TTC549 (cell line): ENCODE measurements at regions not wholly inside any gene's neighbourhood (a gene's known extent, or its start where the extent isn't known, plus 50 kb on each side); places are given as distances from the start of the nearest gene placed in this dataset.
"Not testable (repeated sequence)": the region's sequence is repeated elsewhere in the genome, so short reads cannot be mapped to it uniquely, and the experiment has no call there.

Experiments
- FAIRE-seq: peaks from 2 replicates; lab custom pipeline; 2012; peaks lifted over from hg19 to GRCh38; lab: Jason Lieb, UNC

DNA sequence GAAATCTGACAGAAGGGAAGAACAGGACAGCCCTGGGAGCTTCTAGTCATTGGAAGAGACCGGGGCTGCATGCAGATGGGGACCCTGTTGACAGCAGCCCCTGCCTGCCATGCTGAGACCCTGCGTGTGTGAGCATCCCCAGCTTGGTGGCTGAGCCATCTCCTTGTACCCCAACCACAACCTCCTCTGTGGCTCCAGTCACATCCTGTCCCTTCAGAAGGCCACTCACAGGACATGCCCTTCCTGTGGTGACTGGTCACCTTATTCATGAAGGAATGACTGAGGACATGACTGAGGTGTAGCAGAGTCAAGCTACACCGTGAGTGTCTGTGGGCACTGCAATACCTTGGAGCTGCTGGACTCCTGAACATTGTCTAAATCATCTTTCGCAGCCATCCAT, 141.8 kb upstream of the ERRFI1 start:
- FAIRE-seq, result no peak

DNA sequence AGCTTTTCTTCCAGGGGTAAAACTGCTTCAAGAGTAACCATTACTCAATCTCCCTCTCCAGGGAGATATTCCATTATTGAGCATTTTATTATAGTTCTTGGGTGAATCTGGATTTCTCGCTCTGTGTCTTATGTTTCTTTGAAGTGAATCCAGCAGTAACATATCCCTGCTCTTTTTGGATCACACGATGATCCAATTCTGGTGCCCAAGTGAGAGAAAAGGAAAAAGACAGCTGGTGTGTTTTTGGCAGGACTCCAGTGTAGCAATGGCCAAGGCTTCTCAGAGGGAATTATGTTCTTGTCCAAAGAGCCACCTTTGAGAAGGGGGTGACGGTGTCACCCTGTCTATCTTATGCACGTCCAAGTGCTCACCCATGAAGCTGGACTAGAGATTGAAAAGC, 140.3 kb upstream of the ERRFI1 start:
- no peak for FAIRE-seq

DNA sequence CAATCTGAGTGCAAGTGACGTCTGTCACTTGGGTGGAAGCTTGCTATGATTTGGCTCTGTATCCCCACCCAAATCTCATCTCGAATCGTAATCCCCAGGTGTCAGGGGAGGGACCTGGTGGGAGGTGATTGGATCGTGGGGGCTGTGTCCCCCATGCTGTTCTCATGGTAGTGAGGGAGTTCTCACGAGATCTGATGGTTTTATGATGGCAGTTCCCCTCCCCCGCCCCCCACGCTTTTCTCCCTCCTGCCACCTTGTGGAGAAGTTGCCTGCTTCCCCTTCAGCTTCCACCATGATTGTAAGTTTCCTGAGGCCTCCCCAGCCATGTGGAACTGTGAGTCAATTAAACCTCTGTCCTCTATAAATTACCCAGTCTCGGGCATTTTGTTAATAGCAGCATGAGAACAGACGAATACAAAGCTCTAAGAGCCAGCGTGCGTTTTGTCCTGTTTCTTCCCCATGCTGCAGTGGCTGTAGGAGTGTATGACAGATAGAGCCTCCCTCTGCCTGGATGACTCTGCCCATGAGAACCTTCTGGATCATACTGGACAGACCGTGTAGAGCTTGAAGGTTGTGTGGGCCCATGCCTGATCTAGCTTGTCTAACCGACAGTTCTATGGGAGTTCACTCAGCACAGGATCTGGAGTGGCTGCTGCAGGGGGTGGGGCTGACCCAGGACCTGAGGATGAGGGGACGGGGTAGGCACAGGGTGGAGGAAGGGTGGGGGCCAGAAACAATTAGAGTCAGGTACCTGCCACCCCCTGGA, 139.7 kb upstream of the ERRFI1 start:
- no peak for FAIRE-seq

DNA sequence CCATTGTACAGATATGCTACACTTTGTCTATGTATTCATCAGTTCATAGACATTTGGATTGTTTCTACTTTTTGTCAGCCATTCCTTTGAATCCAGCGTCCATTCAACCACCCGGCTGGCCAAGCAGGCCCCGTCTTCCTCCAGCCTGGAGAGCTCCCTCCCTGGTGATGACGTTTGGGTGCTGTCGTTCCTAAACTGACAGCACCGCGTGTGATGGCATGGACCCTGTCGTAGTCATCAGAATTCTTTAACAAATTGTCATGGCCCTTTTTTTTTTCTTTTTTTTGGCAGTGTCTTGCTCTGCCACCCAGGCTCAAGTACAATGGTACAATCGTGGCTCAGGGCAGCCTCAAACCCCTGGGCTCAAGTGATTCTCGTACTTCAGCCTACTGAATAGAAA, 138.6 kb upstream of the ERRFI1 start:
- FAIRE-seq, result no peak

DNA sequence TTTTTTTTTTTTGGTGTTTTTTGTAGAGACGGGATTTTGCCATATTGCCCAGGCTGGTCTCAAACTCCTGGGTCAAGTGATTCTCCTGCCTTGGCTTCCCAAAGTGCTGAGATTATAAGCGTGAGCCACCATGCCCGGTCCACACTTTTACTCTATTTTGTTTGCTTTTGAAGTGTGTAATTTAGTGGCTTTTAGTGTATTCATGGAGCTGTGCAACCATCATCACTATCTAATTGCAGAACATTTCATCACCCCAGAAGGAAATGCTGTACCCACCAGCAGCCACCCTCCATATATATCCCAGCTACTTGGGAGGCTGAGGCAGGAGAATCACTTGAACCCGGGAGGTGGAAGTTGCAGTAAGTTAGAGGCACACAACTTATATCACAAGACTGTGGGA, 136.9 kb upstream of the ERRFI1 start:
- FAIRE-seq, result no peak

DNA sequence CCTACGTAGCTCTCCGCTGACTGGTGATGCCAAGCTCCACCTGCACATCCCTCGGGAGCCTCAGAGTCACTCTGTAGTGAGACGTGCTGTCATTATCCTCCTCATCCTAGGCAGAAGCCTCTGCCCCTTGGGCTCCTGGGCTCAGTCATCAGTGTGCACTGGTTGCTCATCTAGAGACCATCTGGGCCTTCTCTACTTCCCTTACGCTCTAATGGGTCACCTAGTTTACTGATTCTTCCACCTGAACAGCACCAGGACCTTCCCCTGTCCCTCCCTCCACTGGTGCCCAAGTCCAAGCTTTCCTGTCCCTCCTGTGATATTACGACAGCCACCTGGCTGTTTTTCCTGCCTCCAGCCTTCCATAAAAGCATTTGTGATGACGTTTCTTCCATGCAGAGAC, 136.1 kb upstream of the ERRFI1 start:
- no peak for FAIRE-seq

DNA sequence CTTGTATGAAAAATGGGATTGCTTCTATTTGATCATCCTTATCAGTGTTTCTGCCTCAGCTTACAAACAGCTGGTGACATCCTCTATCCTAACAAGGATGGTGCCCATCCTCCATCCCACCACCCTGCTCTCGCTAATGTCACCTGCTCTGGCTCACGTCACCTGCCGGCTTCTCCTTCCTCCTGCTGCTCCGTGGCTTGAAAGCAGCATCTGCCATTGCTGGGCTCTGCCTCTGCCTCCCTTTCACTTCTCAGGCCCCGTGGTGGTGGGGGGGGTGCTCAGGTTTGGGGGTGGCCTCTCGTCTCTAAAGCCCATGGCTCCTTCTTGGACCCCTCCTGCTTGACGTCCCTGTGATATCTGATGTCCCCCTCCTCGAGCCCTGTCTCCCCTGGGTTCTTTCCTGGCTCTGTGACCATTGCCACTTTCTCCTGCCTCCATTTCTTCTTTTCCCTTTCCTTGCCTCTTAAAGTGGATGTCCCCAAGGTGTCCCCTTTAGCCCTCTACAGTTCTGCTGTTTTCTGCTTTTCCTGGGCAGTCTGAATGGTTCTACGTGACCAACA, 135.5 kb upstream of the ERRFI1 start:
- no peak for FAIRE-seq

DNA sequence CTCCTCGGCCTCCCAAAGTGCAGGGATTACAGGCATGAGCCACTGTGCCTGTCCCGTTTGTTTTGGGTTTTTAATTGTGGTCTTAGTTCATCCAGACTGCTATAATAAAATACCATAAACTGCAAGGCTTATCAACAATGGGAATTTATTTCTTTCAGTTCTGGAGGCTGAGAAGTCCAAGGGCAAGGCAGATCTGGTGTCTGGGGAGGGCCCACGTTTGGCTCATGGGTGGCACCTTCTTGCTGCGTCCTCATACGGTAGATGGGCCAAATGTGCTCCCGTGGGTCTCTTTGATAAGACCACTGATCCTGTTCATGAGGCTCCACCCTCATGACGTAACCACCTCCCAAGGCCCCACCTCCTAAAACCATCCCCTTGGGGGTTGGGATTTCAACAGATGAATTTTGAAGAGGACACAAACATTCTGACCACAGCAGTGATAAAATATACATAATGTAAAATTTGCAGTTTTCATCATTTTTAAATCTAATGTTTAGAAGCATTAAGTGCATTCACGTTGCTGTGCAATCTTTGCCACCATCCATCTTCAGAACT, 133.4 kb upstream of the ERRFI1 start:
- no peak for FAIRE-seq

DNA sequence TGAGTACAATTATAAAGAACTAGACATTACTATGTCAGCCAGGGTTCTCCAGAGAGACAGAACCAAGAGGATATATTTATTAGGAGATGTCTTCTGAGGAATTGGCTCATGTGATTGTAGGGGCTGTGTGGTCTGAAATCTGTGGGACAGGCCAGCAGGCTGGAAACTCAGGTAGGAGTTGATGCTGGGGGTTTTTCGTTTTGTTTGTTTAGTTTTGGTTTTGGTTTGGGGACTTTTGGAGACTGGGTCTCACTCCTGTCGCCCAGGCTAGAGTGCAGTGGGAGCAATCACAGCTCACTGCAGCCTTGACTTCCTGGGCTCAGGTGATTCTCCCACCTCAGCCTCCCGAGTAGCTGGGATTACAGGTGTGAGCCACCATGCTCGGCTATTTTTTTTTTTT, 132.9 kb upstream of the ERRFI1 start:
- no peak for FAIRE-seq

DNA sequence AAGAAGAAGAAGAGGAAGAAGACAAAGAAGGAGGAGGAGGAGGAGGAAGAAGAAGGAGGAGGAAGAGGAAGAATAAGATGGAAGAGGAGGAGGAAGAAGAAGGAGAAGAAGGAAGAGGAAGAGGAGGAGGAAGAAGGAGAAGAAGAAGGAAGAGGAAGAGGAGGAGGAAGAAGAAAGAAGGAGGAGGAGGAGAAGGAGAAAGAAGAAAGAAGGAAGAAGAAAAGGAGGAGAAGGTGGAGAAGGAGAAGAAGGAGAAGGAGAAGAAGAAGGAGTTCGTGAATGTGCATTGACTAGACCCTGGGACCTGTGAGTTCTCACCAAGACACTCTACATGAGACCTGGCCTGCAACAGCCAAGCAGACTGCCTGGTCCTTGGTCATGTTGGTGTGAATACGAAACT, 131.7 kb upstream of the ERRFI1 start:
- no peak for FAIRE-seq

DNA sequence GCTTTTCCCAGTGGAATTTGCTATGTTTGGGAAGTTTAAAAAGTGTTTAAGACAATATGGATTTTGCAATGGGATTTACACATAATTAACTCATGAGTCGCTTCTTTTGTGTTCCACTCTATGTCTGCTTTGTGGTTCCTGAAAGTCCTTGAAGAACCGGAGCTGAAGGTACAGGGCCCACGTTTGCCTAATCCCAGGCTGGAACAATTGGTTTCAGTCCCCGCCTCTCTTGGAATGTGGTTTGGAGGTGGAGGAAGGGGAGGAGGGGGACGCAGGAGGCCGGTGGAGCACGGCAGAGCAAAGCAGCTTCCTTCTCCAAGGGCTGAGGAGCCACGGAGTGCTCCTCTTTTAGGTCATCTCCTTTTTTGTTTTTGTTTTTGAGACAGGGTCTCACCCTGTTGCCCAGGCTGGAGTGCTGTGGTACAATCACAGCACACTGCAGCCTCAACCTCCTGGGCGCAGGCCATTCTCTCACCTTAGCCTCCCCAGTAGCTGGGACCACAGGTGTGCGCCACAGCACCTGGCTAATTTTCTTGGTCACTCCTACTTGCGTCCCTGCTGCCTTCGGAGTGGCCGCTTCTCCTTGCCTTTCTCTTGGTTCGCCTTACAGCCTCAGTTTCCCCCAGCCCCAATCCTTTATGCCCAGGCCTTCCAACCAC, 129.5 kb upstream of the ERRFI1 start:
- FAIRE-seq, result no peak

DNA sequence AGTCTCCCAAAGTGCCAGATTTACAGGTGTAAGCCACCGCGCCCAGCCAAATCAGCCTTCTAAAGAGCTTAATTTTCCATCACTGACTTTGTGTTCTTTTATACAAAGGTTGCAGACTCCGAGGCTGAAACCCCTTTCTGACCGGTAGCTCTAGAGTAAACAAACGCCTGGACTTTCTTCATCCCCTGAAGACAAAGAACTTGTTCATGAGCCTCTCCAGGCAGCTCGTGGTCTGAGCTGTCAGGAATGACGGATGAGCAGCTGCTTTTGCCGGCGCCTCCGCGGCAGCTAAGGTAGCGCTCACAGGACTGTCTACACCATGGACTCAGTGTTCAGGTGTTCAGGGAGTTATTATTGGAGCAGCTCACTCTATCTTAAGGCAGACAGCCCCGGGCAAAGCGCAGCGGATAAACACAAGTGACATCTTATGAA, 128.5 kb upstream of the ERRFI1 start:
- no peak for FAIRE-seq

DNA sequence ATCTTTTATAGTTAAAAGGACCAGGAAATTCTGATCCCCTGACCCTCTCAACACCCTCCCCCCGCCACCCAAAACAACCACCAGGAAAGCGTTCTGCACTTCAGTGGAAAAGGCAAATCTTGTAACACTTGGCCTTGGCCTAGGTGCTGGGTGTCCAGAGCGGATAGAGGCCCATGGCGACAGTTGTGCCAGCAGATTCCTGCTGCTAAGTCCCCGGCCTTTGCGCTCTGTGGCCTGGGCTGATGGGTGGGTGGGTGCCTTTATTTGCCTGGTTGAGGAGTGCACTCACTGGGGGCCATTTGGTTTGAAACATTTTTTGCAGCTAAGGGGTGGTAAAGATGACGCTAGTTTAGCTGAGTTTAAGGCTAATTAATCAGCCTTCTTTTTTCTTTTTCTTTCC, 127.9 kb upstream of the ERRFI1 start:
- no peak for FAIRE-seq

DNA sequence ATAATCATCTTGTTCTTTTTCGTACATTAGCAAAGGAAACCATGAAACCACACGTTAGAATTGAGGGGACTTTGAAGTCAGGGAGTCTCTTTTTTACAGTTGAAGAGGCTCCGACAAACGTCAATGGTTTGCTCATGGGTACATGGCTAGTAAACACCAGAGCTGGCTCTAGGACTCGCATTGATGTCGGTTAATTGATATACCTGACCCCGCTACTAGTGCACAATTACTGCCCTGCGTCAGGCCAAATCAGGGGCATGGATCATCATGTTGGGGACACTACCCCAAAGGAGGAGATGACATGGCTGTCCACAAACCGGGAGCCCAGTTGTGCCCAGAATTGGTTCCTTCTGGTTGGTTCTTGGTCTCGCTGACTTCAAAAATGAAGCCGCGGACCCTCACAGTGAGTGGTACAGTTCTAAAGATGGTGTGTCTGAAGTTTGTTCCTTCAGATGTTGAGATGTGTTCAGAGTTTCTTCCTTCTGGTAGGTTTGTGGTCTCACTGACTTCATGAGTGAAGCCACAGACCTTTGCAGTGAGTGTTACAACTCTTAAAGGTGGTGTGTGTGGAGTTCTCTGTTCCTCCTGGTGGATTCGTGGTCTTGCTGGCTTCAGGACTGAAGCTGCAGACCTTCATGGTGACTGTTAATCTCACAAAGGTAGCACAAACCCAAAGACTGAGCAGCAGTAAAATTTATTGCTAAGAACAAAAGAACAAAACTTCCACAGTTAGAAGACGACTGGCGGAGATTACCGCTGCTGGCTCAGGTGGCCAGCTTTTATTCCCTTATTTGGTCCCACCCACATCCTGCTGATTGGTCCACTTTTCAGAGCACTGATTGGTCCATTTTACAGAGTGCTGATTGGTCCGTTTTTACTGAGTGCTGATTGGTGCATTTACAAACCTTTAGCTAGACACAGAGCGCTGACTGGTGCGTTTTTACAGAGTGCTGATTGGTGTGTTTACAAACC, 126.9 kb upstream of the ERRFI1 start:
- no peak for FAIRE-seq

DNA sequence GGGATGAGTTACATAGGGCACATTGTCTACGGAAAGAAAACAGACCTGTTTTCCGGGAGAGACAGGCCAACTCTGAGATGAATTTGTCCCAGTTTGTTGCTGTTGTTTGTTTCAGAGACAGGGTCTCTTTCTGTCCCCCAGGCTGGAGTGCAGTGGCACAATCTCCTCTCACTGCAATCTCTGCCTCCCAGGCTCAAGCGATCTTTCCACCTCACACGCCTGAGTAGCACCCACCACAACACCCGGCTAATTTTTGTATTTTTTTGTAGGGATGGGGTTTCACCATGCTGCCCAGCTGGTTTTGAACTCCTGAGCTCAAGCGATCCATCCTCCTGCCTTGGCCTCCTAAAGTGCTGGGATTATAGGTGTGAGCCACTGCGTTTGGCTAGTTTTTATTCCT, 125.5 kb upstream of the ERRFI1 start:
- FAIRE-seq, result no peak

DNA sequence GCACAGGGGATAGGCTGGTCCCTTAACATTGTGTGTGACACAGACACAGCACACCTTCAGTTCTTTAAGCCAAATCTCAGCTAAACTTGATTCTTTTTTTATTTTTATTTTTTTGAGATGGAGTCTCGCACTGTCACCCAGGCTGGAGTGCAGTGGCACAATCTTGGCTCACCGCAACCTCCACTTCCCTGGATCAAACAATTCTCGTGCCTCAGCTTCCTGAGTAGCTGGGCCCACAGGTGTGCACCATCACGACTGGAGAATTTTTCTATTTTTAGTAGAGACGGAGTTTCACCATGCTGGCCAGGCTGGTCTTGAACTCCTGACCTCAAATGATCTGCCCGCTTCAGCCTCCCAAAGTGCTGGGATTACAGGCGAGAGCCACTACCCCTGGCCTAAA, 123.6 kb upstream of the ERRFI1 start:
- FAIRE-seq, result not testable (repeated sequence)

DNA sequence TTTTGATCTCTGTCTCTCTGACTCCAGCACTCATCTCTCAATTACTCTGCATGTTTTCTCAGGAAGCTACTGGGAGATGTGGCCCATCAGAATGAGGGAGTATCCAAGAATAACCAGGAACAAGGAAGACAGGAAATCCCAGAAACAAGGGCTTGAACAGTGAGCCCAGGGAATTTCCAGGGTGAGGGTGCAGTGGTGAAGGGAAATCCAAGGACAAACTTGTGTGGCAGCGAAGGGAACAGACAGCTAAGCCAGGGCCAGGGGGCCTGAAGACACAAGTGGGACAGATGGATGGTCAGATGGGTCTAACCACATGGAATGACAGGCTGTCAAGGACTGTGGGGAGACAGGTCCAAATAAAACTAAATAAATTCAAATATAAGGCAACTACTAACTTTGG, 121.8 kb upstream of the ERRFI1 start:
- no peak for FAIRE-seq

DNA sequence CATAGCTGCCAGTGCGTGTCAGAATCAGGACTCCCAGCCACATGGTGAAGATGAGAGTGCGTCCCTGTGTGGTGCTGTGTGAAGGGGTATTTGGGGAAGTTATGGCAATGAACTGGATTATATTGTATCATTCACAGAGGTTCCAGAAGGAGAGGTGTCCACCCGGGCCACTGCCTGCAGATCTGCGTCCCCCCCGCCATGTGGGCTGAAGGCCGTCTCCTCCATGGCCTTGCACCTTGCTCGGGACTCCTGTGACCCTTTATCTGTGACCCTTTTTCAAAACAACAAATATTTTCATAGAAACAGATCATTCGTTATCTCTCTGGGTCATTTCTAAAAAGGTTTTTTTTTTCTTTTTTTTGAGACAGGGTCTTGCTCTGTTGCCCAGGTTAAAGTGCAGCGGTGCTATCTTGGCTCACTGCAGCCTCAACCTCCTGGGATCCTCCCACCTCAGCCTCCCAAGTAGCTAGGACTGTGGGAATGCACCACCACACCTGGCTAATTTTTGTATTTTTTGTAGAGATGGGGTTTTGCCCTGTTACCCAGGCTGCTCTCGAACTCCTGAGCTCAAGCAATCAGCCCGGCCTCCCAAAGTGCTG, 120.2 kb upstream of the ERRFI1 start:
- FAIRE-seq, result no peak

DNA sequence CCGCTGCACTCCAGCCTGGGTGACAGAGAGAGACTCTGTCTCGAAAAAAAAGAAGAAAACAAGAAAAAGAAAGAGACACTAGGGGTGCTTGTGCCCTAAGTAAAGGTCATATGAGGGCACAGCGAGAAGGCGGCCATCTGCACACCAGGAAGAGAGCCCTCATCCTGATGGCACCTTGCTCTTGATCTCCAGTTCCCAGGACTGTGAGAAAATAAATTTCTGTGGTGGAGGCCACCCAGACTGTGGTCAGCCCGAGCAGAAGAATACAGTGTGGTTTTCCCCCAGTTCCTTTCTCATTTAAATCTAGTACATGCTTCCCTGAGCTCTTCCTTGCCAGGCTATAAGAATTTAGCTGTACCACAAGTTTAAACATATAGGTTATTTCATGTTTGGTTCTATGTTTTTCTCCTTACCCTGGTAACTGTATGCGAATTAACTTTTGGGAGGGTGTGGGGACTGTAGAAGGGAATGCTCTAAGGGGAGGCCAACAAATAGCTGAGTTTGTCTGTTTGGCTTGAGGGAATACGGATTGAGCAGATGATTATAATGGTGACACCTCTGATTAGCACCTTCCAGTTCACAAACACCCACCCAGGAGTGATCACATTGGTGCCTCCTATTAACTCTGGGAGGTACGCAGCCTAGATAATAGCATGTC, 119.6 kb upstream of the ERRFI1 start:
- no peak for FAIRE-seq

DNA sequence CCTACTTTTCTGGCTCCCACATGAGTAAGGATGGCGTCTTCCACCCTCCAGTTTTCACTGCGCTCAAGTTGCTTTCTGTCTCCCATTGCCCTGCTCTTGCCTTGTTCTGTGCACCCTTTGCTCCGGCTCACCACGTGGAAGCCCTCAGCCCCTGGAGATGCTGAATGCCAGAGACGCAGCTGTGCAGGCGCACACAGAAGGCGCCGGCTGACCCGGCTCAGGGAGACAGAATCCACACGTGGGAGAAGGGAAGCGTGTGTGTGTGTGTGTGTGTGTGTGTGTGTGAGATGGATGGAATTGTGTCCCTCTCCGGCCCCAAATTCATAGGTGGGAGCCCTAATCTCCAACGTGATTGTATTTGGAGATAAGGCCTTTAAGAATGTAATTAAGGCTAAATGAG, 118.2 kb upstream of the ERRFI1 start:
- FAIRE-seq, result no peak

DNA sequence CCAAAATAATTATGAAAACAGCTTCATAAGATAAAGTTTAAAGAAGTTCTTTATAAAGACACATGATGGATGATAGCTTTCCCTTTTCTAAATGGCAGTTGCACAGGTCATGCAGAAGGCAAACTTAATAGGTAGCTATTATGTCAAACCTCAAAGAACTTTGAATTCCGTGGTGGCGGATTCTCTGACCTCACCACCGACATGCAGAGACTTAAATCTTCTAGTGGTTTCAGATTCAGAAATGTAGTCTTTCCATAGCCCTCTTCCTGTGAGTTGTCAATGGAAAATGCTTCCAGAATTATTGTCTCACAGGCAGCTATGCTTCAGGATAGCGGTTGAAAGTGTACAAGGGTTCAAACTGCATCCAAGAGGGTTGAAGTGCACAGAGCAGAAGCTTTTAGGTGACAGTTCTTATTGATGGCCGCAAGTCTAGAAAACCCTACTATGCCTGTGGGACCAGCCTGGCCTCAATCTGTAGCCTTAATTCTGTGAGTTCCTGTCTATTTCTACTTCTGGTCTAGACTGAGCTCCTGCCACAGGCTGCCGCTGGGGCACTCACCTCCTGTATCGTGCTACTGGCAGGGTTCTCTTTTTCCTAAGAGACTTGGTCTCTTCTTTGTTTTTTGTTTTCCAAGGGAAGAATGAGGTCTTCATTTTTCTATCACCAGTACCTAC, 117.0 kb upstream of the ERRFI1 start:
- peak; percentile 19 for FAIRE-seq
